ENCODE measurements at regions not wholly inside any gene's neighbourhood (a gene's known extent, or its start where the extent isn't known, plus 50 kb on each side); places are given as distances from the start of the nearest gene placed in this dataset.

GRCh38 chr1:199333180-199333579 is 694.3 kb upstream of the NR5A2 start:
- Histone ChIP-seq H3K27ac (ENCODE audit: extremely low read depth, low read depth, low read length) (no peak overlapping the region), H3K4me1 (ENCODE audit: control insufficient read depth, insufficient read depth, low read length) (no peaks in the 10 kb centered on the region), H3K4me3 (ENCODE audit: low read depth, low read length) (no peak overlapping the region), H3K9me3 (ENCODE audit: control insufficient read depth, insufficient read depth, low read depth, low read length) (no peaks in the 10 kb centered on the region), H3K36me3 (ENCODE audit: control insufficient read depth in 2 of 2, insufficient read depth in 1 of 2, low read length in 2 of 2) (no peaks in the 10 kb centered on the region)
- CTCF ChIA-PET, result no interaction called here
- peak; percentile 78 for TF ChIP-seq REST (tag by site-specific recombination; IDR thresholded peaks at IDR 0.05)
- TF ChIP-seq ZNF529 (tag by site-specific recombination; IDR thresholded peaks at IDR 0.05; ENCODE audit: insufficient replicate concordance), result no peak
- POLR2A ChIA-PET, result no interaction called here

- TF ChIP-seq REPIN1 (tag by site-specific recombination; IDR thresholded peaks at IDR 0.05; ENCODE audit: low read depth) (no peak), HOXD13 (CRISPR knock-in tag; IDR thresholded peaks at IDR 0.05; ENCODE audit: borderline replicate concordance) (no peak), ZNF398 (tag by site-specific recombination; IDR thresholded peaks at IDR 0.05) (no peak), ZNF621 (tag by site-specific recombination; IDR thresholded peaks at IDR 0.05) (no peak)
- ChIA-PET CTCF (no interaction called here), POLR2A (no interaction called here)
- Histone ChIP-seq H3K27ac (ENCODE audit: extremely low read depth, low read depth, low read length) (no peak overlapping the region), H3K4me3 (ENCODE audit: low read depth, low read length) (no peak overlapping the region), H3K36me3 (ENCODE audit: control insufficient read depth in 2 of 2, insufficient read depth in 1 of 2, low read length in 2 of 2) (no peaks in the 10 kb centered on the region), H3K9me3 (ENCODE audit: control insufficient read depth, insufficient read depth, low read depth, low read length) (no peaks in the 10 kb centered on the region), H3K4me1 (ENCODE audit: control insufficient read depth, insufficient read depth, low read length) (no peaks in the 10 kb centered on the region)
Observed at GRCh38 chr1:199335496-199335895, 692.0 kb upstream of the NR5A2 start.

GRCh38 chr1:199336745-199337640 is 690.5 kb upstream of the NR5A2 start:
- Histone ChIP-seq H3K9me3 (ENCODE audit: control insufficient read depth, insufficient read depth, low read depth, low read length) (no peaks in the 10 kb centered on the region), H3K4me3 (ENCODE audit: low read depth, low read length) (no peak overlapping the region), H3K36me3 (ENCODE audit: control insufficient read depth in 2 of 2, insufficient read depth in 1 of 2, low read length in 2 of 2) (no peaks in the 10 kb centered on the region), H3K27ac (ENCODE audit: extremely low read depth, low read depth, low read length) (no peak overlapping the region), H3K4me1 (ENCODE audit: control insufficient read depth, insufficient read depth, low read length) (no peaks in the 10 kb centered on the region)
- POLR2A ChIA-PET, result no interaction called here
- TF ChIP-seq ZNF529 (tag by site-specific recombination; IDR thresholded peaks at IDR 0.05; ENCODE audit: insufficient replicate concordance) (no peak), ZBTB10 (tag by site-specific recombination; IDR thresholded peaks at IDR 0.05) (no peak), CTCF (tag by site-specific recombination; IDR thresholded peaks at IDR 0.05) (no peak), ZNF184 (tag by site-specific recombination; IDR thresholded peaks at IDR 0.05) (no peak), ZNF366 (tag by site-specific recombination; conservative IDR thresholded peaks at IDR 0.05) (no peak), ZNF654 (tag by site-specific recombination; IDR thresholded peaks at IDR 0.05; ENCODE audit: low read depth) (no peak)
- CTCF ChIA-PET, result no interaction called here

Data from HEK293 (cell line).